NB4 (cell line): ENCODE measurements at regions not wholly inside any gene's neighbourhood (a gene's known extent, or its start where the extent isn't known, plus 50 kb on each side); places are given as distances from the start of the nearest gene placed in this dataset.

Source experiments
- DNase-seq: peaks from one replicate; pipeline ENCODE4 v3.0.0; 2010; ENCODE audit warnings: low read depth
- H3K4me3 ChIP-seq: one replicate; pipeline ENCODE4 v1.5.1; 2011; ENCODE audit warnings: mild to moderate bottlenecking, low read depth, low read length, moderate library complexity
- MYC ChIP-seq: IDR thresholded peaks from 2 replicates; pipeline ENCODE4 v1.6.1; 2011; ENCODE audit warnings: low read depth, low read length
- POLR2A ChIP-seq: IDR thresholded peaks from 2 replicates; pipeline ENCODE4 v1.6.1; 2011; ENCODE audit warnings: mild to moderate bottlenecking; ENCODE audit not compliant: insufficient read length; ENCODE audit errors: extremely low read depth
- TF ChIP-seq, protein P1 (sequence below): IDR thresholded peaks from one replicate; pipeline ENCODE4 v1.5.1; 2012; ENCODE audit warnings: low read depth, low read length
- TF ChIP-seq, protein P2 (sequence below): IDR thresholded peaks from 2 replicates; pipeline ENCODE4 v1.6.1; 2011; ENCODE audit warnings: low read depth, low read length

DNA sequence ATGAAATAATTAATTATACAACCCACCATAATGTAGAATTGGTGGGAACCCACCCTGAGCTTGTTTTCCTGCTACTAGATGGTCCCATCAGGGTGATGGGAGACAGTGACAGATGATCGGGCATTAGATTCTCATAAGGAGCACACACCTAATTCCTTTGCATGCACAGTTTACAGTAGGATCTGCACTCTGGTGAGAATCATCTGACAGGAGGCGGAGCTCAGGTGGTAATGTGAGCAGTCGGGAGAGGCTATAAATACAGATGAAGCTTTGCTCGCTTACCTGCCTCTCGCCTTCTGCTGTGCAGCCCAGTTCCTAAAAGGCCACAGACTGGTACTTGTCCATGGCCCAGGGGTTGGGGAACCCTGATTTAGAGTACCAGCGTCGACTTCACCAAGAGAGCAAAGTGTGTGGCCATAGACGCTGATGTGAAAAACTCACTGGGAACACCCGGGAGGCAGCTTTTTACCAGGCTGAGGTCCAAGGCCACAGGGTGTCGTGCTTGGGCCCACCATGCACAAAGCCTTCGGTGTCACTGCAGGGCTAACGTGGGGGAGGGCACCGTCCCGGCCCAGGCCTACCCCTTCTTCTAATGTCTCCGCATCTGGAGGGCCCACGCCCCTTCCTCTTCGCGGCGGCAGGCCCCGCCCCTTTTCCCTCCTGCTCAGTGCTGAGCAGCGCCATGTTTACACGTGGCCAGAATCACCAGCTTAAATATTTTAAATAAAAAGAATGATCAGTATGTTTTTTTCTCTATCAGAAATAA is 296.8 kb upstream of the HDAC4 start:
- DNase-seq, result no peak
- H3K4me3 ChIP-seq, result no peak overlapping the region
- TF ChIP-seq, protein P1, sequence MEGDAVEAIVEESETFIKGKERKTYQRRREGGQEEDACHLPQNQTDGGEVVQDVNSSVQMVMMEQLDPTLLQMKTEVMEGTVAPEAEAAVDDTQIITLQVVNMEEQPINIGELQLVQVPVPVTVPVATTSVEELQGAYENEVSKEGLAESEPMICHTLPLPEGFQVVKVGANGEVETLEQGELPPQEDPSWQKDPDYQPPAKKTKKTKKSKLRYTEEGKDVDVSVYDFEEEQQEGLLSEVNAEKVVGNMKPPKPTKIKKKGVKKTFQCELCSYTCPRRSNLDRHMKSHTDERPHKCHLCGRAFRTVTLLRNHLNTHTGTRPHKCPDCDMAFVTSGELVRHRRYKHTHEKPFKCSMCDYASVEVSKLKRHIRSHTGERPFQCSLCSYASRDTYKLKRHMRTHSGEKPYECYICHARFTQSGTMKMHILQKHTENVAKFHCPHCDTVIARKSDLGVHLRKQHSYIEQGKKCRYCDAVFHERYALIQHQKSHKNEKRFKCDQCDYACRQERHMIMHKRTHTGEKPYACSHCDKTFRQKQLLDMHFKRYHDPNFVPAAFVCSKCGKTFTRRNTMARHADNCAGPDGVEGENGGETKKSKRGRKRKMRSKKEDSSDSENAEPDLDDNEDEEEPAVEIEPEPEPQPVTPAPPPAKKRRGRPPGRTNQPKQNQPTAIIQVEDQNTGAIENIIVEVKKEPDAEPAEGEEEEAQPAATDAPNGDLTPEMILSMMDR, result no peak
- TF ChIP-seq, protein P2, sequence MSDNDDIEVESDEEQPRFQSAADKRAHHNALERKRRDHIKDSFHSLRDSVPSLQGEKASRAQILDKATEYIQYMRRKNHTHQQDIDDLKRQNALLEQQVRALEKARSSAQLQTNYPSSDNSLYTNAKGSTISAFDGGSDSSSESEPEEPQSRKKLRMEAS, result no peak
- no peak for TF ChIP-seq POLR2A
- no peak for TF ChIP-seq MYC

DNA sequence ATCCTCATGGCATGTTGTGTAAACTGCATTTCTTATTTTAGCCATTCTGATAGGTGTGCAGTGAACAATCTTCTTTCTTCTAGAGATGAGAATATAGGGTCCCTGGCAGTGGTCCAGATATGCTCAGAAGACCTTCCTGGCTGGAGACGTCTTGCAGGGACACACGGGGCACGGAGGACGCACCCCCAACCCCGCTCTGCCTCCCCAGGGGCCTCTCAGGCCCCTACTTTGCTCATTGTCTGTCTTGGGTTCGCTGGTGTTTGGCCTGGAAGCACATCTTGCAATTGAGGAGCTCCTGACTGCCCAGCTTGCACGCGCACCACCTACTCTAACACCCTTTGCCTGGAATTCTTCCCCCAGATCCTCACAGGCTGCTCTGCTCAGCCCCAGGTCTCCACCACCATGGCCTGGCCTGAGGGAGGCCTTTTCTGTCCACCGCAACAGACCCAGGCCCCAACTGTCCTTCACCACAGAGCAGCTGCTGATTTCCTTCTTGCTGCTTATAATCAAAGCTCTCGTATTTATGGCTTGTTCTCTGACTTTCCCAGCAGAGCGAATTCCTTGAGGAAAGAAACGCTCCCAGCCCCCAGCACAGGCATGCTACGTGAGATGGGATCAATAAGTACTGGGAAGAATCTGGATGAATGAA is 295.9 kb upstream of the HDAC4 start:
- TF ChIP-seq, protein P2, result no peak
- TF ChIP-seq MYC, result no peak
- TF ChIP-seq, protein P1, result no peak
- TF ChIP-seq POLR2A, result no peak
- DNase-seq, result no peak

DNA sequence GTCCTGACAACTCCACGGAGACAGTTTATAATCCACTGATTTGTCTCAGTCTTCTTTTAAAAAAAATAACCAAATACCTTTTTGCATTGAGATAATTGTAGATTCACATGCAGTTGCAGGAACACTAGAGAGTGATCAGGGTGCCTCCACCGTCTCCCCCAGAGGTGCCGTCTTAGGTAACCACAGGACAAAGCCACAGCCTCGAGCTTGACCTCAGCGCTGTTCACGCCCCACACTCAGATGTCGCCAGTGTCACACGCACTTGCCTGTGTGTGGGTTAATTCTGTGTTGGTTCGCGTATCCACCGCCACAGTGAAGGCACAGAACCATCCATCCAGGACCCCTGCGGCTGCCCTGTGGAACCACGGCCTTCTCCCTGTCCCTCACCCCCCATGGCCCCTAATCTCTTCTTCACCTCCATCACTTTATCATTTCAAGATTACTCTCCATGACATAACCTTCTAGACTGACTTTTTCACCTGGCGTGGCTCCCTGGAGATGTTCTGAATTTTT is 295.0 kb upstream of the HDAC4 start:
- DNase-seq, result no peak
- TF ChIP-seq, protein P2, result no peak
- no peak for TF ChIP-seq MYC
- TF ChIP-seq, protein P1, result no peak
- TF ChIP-seq POLR2A, result no peak

More for the DNA sequence above, 295.9 kb upstream of the HDAC4 start:
- H3K4me3 ChIP-seq, result no peak overlapping the region

DNA sequence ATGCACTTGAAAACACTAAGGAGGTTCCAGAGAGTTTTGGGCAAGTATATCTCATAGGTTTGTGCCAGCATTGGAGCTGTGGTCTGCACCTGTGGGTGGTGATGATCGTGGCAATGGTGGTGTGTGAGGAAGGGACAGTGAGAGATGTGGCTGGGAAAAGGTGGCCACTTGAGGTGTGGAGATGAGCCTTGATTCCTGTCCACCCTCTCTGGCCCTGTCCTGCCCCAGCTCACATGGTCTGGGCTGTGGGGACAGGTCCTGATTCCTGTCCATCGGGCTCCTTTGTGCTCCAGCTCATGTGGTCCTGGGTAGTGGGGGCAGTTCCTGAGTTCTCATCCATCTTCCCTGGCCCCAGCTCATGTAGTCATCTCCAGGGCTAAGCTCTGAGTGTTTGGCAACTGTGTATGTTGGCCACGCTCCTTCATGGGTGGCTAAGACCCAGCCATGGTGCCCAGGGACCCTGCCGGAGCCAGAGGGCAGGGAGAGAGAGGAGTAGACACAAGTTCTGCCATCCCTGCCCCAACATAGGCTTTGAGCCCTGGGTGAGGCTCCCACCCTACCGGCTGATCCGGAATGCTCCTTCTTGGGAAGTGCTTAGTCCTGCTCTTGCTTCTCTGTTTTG is 294.4 kb upstream of the HDAC4 start:
- no peak for DNase-seq
- TF ChIP-seq POLR2A (no peak), MYC (no peak)
- TF ChIP-seq, protein P1, result no peak
- TF ChIP-seq, protein P2, result no peak
- no peak overlapping the region for H3K4me3 ChIP-seq

More for the DNA sequence above, 295.0 kb upstream of the HDAC4 start:
- no peak overlapping the region for H3K4me3 ChIP-seq

DNA sequence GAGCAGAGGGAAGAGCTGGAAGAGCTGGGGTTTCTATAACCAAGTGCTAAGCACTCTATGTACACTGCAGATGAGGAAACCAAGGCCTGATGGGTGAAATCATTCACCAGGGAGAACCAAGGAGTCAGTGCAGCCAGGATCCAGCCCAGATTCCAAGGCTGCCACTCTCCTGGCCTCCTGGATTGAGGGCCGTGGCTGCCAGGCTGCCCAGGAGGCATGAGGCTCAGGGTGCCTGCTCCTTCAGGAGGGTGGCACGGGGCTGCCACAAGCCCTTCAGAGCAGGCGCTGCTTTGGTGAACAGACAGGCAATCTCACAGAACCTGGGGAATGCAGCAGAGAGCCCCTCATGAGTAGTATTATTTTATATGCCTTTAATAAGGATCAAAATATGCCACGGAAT is 293.7 kb upstream of the HDAC4 start:
- TF ChIP-seq, protein P2, result no peak
- TF ChIP-seq POLR2A (no peak), MYC (no peak)
- TF ChIP-seq, protein P1, result no peak
- DNase-seq, result no peak
- no peak overlapping the region for H3K4me3 ChIP-seq
